ENCODE measurements at regions not wholly inside any gene's neighbourhood (a gene's known extent, or its start where the extent isn't known, plus 50 kb on each side); places are given as distances from the start of the nearest gene placed in this dataset.

DNA sequence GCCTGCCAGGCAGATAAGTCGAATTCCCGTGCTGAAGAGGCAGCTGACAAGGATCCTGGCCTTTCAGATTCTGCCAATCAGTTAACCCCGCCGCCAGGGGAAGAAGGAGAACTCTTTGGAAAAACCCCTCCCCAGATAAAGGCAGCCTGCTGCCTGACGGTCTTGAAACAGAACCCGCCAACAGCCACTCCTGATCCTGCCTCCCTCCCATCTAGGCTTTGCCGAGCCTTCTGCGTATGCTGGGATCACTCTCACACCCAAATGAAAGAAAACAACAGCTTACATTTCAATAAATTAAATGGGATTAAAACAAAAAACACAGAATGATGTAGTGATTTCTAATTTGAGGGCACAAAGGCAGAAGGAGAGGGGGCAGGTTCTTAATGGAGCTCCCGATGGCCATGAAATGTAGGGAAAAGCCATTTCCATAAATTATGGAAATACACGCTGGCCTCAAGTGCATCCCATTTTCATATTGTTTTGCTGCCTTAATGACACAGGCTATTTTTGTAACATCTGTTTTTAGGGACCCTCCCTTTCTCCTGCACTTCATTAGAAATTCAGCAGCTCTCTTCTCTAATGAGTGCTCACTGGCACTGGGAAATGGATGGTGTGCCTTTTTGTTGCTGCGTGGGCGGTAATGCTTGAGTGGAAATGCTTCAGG lies 319.1 kb downstream of the MED10 start:
- DNase-seq = no peak

DNA sequence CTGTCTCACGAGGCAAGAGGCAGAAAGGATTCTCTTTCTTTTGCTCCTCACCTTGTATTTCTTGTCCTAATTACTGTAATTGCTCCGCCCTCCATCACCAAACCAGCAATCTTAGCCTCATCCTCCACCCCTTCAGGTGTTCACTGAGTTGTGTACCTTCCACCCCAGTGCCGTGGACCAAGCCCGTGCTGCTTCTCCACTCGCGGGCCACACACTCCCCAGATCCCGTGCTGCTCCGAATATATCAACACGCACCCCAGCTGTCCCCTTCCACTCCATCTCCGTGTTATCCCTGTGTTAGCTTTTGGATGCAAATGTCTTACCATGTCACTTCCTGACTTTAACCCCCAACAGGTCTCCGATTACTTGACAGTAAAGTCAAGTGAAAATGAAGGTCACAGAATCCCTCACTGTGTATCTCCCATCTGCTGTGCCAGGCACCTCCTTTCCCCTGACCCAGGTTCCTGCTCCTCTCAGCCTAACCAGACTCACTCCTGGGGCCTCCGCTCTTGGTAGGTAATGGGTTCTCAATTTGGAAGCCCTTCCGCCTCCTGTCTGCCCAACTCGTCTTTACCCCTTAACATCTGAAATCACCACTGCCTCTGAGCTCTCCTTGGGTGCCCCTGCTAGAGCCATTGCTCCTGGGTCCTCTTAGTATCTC lies 320.2 kb downstream of the MED10 start:
- DNase-seq = no peak

GRCh38 chr5:6056280-6056679 lies 322.1 kb downstream of the MED10 start:
- DNase-seq = no peak

DNA sequence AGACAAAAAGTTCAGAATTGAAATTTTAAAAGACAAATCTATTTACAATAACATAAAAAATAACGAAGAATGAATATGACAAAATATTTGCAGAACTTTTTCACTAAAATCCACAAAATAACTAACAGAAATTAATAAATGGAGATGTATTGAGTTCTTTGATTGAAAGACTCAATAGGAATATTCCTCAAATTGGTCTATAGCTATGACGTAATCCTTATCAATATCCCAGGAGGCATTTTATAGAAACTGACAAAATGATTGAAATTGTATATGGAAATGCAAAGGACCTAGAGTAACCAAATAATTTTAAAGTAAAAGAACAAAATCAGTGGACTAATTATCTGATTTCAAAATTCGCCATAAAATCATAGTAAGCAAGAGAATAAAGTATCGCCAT lies 328.7 kb downstream of the MED10 start:
- no peak for DNase-seq

- no peak for DNase-seq
These were observed 329.6 kb downstream of the MED10 start for GRCh38 chr5:6048746-6049145.

DNA sequence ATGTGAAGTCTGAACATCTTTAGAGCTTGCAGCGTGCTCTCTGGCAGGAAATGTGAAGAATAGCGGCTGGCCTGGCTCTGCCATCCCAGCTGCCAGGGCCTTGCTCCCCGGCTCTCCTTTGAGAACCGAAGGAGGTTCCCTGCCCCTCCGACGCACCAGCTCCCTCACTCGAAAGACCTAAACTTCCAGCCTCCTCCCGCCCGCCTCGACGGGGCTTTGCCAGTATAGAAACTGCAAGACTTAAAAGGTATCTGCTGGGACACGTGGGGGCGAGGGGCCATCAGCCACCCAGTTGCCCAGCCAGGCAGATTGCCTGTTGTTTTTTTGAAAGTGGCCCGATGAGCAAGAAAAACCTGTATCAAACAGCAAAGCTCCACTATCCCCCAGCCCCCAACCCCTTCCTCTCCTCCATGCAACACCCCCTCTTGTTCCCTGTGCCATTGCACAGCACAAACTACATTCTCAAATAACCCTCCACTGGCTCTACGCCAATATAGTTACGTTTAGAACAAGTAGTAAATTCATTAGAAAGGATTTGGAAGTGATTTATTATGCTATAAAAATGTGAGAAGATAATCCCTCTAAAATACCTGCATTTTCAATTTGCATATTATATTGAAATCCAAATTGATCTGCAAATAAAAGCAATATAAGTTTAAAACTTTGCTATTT lies 331.9 kb downstream of the MED10 start:
- no peak for DNase-seq

DNA sequence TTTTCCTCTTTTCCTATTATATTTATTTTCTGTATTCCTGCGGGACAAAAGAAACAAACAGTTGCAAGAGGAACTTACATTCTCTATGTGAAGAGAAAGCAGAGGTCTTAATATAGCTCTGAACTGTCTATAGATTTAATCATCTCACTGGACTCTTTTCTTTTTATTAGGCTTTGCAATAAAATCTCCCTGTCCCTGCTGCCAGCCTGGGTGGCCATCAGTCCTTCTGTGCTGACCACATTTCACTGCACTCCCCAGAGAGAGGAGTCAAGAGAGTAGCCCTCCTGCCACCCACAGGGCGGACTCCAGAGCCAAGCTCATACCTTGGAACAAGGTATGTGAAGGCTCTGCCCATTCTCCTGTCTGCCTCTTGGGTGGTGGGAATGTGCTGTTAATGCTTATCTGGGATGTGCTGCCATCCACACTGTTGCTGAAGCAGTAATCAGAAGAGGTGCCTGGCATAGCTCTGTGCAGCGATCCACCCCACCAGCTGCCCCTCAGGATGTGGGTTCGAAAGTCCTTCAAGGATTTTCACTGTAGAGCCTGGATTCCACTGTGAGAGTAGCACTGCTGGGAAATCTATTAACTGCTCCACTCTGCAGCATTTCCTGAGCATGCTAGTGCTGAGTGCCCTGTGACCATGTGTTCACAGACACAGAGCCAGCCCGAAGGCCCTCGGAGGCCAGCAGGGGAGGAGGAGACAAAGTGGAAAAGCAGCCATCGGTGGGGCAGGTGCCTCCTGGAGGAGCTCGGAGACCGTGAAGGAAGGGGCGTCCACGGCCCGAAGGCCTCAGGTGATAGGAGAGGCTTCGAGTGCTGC lies 334.6 kb downstream of the MED10 start:
- DNase-seq = no peak

GRCh38 chr5:6041977-6042550 lies 336.3 kb downstream of the MED10 start:
- no peak for DNase-seq

- no peak for DNase-seq
These were observed 339.2 kb downstream of the MED10 start for GRCh38 chr5:6039111-6039510.

GRCh38 chr5:6036006-6036405 lies 342.3 kb downstream of the MED10 start:
- DNase-seq = no peak

DNA sequence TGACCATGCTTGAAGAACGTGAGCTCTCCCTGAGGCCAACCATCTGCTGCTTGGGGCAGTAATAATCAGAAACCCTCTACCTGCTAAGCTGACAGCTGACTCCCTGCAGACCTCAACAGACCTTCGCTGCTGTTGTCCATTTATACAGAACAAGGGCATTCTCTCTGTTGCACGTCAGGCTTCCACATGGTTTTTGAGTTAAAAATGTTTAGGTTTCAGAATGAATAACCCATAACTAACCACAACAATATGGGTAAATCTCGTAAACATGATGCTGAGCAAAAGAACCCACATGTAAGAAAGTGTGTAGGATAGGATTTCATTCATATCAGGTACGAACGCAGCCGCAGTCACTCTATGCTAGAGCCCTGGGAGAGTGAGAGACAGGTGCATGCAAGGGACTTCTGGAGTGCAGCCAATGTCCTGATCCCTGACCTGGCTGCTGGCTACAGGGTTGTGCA lies 348.5 kb downstream of the MED10 start:
- DNase-seq = no peak

GRCh38 chr5:6026766-6027406 lies 351.5 kb downstream of the MED10 start:
- DNase-seq = no peak

DNA sequence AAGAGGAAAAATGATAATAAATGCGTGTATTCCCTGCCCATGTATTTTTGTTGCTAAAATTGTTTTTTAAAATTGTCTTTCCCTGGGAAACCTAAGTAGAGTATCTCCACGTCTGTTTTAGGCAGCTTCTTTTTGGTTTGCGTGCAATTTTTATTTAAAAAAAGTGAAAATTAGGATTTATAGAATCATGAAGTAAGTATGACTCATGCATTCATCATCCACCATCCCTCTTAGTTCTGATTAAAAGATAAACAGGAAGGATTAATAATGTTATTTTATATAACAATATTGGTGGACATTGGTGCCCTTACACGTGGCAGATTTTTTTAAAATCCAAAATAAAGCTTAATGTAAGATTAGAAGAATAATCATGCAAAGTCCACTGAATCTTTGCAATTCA lies 358.7 kb downstream of the MED10 start:
- DNase-seq = no peak

DNA sequence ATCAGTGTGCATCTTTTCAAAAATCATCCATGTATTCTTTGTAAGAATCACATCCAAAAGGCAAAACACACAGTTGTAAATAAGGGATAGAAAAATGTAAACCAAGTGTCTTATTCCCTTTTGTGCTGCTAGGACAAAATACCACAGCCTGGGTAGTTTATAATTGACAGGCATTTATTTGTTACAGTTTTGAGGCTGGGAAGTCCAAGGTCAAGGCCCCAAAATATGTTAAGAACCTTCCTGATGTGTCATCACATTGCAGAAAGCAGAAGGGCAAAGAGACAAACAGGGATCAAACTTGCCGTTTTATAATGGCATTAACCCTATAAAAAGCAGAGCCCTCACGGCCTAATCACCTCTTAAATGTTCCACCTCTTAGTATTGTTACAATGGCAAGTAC lies 364.8 kb downstream of the MED10 start:
- no peak for DNase-seq

- DNase-seq = no peak
These were observed 367.1 kb downstream of the MED10 start for GRCh38 chr5:6011199-6011598.

- no peak for DNase-seq
These were observed 371.5 kb downstream of the MED10 start for GRCh38 chr5:6006838-6007314.

- DNase-seq = no peak
These were observed 375.1 kb downstream of the MED10 start for GRCh38 chr5:6003040-6003825.

- DNase-seq = no peak
These were observed 377.5 kb downstream of the MED10 start for GRCh38 chr5:6000867-6001266.

GRCh38 chr5:5995819-5996218 lies 382.5 kb downstream of the MED10 start:
- no peak for DNase-seq

DNA sequence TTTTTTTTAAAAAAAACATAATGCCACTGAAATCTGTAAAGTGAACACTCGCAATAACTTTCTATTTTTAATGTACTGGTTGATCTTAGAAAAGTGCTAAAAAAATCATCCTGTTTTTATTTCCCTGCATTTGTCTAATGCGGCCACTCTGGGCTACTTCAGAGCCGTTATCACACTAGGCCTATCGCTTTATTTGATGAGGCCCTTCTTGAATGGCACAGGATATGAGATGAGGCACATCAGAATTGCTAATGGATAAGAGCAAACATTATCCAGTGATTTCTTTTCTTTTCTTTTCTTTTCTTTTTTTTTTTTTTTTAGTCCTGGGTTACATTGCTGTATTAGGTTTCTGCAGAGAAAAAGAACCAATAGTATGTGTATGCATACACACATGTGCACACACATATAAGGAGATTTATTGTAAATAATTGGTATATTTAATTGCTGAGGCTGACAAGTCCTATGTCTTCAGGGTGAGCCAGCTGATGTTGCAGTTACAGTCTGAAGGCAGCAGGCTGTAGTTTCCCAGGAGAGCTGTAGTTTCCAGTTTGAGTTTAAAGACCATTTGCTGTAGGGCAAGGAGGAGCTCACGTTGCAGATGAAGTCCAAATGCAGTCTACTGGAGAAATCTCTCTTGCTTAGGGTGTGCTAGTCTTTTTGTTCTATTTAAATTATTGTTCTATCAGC lies 391.7 kb downstream of the MED10 start:
- no peak for DNase-seq

DNA sequence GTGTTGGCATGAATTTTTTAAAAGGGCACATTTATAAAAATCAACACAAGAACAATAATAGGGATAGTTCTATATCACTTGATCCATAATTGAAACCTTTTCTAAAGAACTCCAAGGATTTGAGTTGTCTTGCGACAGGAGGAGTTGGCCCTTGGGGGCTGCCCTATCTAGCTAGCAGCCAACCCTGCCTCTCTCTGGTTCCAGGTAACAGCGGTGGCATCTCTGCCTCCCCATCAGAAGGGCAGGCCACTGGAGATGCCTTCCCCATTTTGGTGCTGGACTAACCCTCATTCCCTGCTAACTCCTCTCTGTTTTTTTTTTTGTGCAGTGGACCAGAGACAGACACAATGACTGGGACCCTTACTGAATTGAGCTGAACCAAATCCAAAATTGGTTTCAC lies 393.0 kb downstream of the MED10 start:
- no peak for DNase-seq
